Left lung (tissue), 4 donors: ENCODE measurements at regions not wholly inside any gene's neighbourhood (a gene's known extent, or its start where the extent isn't known, plus 50 kb on each side); places are given as distances from the start of the nearest gene placed in this dataset.

Experiments
- ATAC-seq: fragments of 200-7000 bp; cut with Tn5 transposase; one replicate; pipeline ENCODE4 v1.9.1; 2020; ENCODE audit warnings: moderate library complexity
- DNase-seq, 4 donors: peaks; one replicate each; pipeline ENCODE4 v3.0.0-alpha.2; 2013 to 2020
- H3K27ac ChIP-seq, 2 donors: fragments of 200-600 bp; sonication (generic) in 1 of 2; one replicate each; pipeline versions ENCODE4 v1.5.0 to v1.8.0; 2020 to 2021
- H3K27me3 ChIP-seq, 2 donors: fragments of 200-600 bp; sonication (generic) in 1 of 2; one replicate each; pipeline versions ENCODE4 v1.5.0 to v1.8.0; 2020 to 2021
- H3K36me3 ChIP-seq, 2 donors: fragments of 200-600 bp; sonication (generic) in 1 of 2; one replicate each; pipeline versions ENCODE4 v1.5.0 to v1.8.0; 2020 to 2021
- H3K4me1 ChIP-seq, 2 donors: fragments of 200-600 bp; one replicate each; pipeline ENCODE4 v1.8.0; 2021
- H3K4me3 ChIP-seq, 2 donors: fragments of 200-600 bp; sonication (generic) in 1 of 2; one replicate each; pipeline versions ENCODE4 v1.5.0 to v1.8.0; 2020 to 2021; ENCODE audit warnings: mild to moderate bottlenecking in 1 of 2
- H3K9me3 ChIP-seq, 2 donors: fragments of 200-600 bp; sonication (generic) in 1 of 2; one replicate each; pipeline versions ENCODE4 v1.5.0 to v1.8.0; 2020 to 2021
- CTCF ChIP-seq, 2 donors: fragments of 200-600 bp; sonication (generic) in 1 of 2; IDR thresholded peaks; one replicate each; pipeline versions ENCODE4 v1.5.0 to v1.8.0; 2021; ENCODE audit warnings: antibody characterized with exemption in 2 of 2
- intact Hi-C, 2 donors: fragments of 100-400 bp; cut with DNase I; formaldehyde crosslinking; loops; one replicate each; pipeline versions ENCODE4 v1.11.2 to v1.14.2; 2022
- donor health status: DM: no; HTN: yes; CAD: no.
- donor health status: DM: no; HTN: no; CAD: no.

GRCh38 chr4:143285696-143286437 is 50.8 kb upstream of the GAB1 start:
- no peak overlapping the region for H3K4me3 ChIP-seq
- peaks cover 0 to 8% of the 10 kb centered on the region in 2 donors for H3K4me1 ChIP-seq
- intact Hi-C loops = no loop called here
- TF ChIP-seq CTCF (IDR thresholded peaks at IDR 0.05) = no peak
- no peaks in the 10 kb centered on the region for H3K9me3 ChIP-seq
- H3K36me3 ChIP-seq = no peaks in the 10 kb centered on the region
- no peak for DNase-seq
- peak overlapping the region; percentile 50 to 74 for H3K27ac ChIP-seq
- ATAC-seq = no peak
- no peaks in the 10 kb centered on the region for H3K27me3 ChIP-seq

GRCh38 chr4:143286701-143287571 is 49.7 kb upstream of the GAB1 start:
- peaks cover 0 to 10% of the 10 kb centered on the region in 2 donors for H3K4me1 ChIP-seq
- no peak overlapping the region for H3K4me3 ChIP-seq
- no peak for DNase-seq
- ATAC-seq = peak; percentile 23
- no peak for TF ChIP-seq CTCF (IDR thresholded peaks at IDR 0.05)
- H3K27me3 ChIP-seq = no peaks in the 10 kb centered on the region
- no peaks in the 10 kb centered on the region for H3K36me3 ChIP-seq
- H3K27ac ChIP-seq = peak overlapping the region; percentile 50 to 74
- no peaks in the 10 kb centered on the region for H3K9me3 ChIP-seq
- intact Hi-C loops = no loop called here
